ENCODE measurements at regions not wholly inside any gene's neighbourhood (a gene's known extent, or its start where the extent isn't known, plus 50 kb on each side); places are given as distances from the start of the nearest gene placed in this dataset.

DNA sequence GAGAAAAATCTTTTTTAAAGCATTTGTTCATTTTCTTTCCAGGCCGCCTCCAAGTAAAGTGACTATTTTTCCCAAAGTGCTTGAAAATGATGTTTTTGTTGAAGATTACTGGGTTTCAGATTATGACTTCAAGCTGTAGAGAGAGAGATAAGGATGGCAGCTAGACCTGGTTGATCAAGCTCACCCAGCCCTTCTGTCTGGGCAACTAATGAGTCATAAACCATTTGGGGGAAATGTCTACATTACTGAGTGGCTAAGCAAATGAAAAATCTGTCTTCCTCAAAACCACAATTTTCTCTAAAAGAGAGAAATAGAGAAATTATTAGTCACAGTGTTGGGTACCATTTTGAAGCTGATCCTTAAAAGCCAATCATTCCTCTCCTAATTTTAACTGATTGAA lies 355.4 kb upstream of the CPEB2 start (continued):
- TF ChIP-seq YY1 (IDR thresholded peaks at IDR 0.05; ENCODE audit: low read depth, low read length) (no peak), JUND (IDR thresholded peaks at IDR 0.05; ENCODE audit: low read length) (no peak)

Measured in H1 (cell line).